ENCODE measurements at regions not wholly inside any gene's neighbourhood (a gene's known extent, or its start where the extent isn't known, plus 50 kb on each side); places are given as distances from the start of the nearest gene placed in this dataset.

GRCh38 chr10:125337510-125337909 lies 177.1 kb upstream of the CTBP2 start:
- no peak for FAIRE-seq
- Histone ChIP-seq H3K9ac (replicated peaks; ENCODE audit: extremely low read depth, insufficient read depth, low read length) (no peak overlapping the region), H4K20me1 (replicated peaks; ENCODE audit: control insufficient read depth, extremely low read depth, insufficient read depth, low read length) (peaks cover 2% of the 10 kb centered on the region), H3K4me1 (ENCODE audit: control insufficient read depth, extremely low read depth, insufficient read depth, low read length) (no peaks in the 10 kb centered on the region), H3K4me2 (ENCODE audit: insufficient read depth, low read length) (no peak overlapping the region), H2AFZ (ENCODE audit: low read depth, low read length) (no peak overlapping the region), H3K27ac (ENCODE audit: insufficient read depth, low read depth, low read length) (no peak overlapping the region), H3K9me3 (replicated peaks; ENCODE audit: control insufficient read depth, insufficient read depth, low read length) (no peaks in the 10 kb centered on the region), H3K9me1 (replicated peaks; ENCODE audit: control insufficient read depth, extremely low read depth, insufficient read depth, low read length) (no peaks in the 10 kb centered on the region), H3K36me3 (ENCODE audit: control insufficient read depth in 2 of 2, extremely low read depth in 1 of 2, insufficient read depth in 2 of 2, low read length in 2 of 2) (no peaks in the 10 kb centered on the region), H3K27me3 (ENCODE audit: control insufficient read depth in 2 of 2, insufficient read depth in 2 of 2, low read length in 2 of 2) (no peaks in the 10 kb centered on the region), H3K4me3 (replicated peaks in 1 of 3; ENCODE audit: insufficient read depth in 1 of 3, low read depth in 1 of 3, low read length in 3 of 3) (no peak overlapping the region), H3K79me2 (ENCODE audit: control insufficient read depth, insufficient read depth, low read length) (no peaks in the 10 kb centered on the region)
- TF ChIP-seq MAX (IDR thresholded peaks at IDR 0.05; ENCODE audit: insufficient read depth, insufficient read length) (no peak), GATA2 (IDR thresholded peaks at IDR 0.05; ENCODE audit: insufficient read depth, insufficient read length, low read depth, low read length) (no peak), FOS (IDR thresholded peaks at IDR 0.05; ENCODE audit: borderline replicate concordance, insufficient read depth, low read length) (no peak), POLR2AphosphoS5 (IDR thresholded peaks at IDR 0.05; ENCODE audit: insufficient read depth, low read depth, low read length) (no peak), JUN (IDR thresholded peaks at IDR 0.05; ENCODE audit: borderline replicate concordance, insufficient read depth, insufficient read length, low read depth) (no peak), POLR2A (IDR thresholded peaks at IDR 0.05; ENCODE audit: low read depth, low read length) (no peak), EZH2 (IDR thresholded peaks at IDR 0.05; ENCODE audit: borderline replicate concordance, low read depth, low read length, severe bottlenecking) (no peak), MYC (IDR thresholded peaks at IDR 0.05; ENCODE audit: low read depth, low read length) (no peak)
- TF ChIP-seq, protein P1, sequence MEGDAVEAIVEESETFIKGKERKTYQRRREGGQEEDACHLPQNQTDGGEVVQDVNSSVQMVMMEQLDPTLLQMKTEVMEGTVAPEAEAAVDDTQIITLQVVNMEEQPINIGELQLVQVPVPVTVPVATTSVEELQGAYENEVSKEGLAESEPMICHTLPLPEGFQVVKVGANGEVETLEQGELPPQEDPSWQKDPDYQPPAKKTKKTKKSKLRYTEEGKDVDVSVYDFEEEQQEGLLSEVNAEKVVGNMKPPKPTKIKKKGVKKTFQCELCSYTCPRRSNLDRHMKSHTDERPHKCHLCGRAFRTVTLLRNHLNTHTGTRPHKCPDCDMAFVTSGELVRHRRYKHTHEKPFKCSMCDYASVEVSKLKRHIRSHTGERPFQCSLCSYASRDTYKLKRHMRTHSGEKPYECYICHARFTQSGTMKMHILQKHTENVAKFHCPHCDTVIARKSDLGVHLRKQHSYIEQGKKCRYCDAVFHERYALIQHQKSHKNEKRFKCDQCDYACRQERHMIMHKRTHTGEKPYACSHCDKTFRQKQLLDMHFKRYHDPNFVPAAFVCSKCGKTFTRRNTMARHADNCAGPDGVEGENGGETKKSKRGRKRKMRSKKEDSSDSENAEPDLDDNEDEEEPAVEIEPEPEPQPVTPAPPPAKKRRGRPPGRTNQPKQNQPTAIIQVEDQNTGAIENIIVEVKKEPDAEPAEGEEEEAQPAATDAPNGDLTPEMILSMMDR (IDR thresholded peaks at IDR 0.05; ENCODE audit: extremely low read depth in 1 of 2, insufficient read depth in 1 of 2, low read depth in 1 of 2, low read length in 2 of 2) = no peak
- intact Hi-C loops (cut with micrococcal nuclease) = no loop called here
- DNase-seq (ENCODE audit: low read depth, low spot score) = no peak
- BruUV-seq (replicated peaks) = no TSS peak
- POLR2A ChIA-PET = no interaction called here
- dilution Hi-C loops (cut with MboI; ENCODE audit: extremely low pct_ligation_motif_present, low sequenced_read_pairs) = no loop called here
- CTCF ChIA-PET = no interaction called here
